C4-2B (cell line): ENCODE measurements at regions not wholly inside any gene's neighbourhood (a gene's known extent, or its start where the extent isn't known, plus 50 kb on each side); places are given as distances from the start of the nearest gene placed in this dataset.

Experiments
- CTCF ChIP-seq: fragments of 450-650 bp; conservative IDR thresholded peaks from 2 replicates; pipeline ENCODE4 v1.5.1; 2017; ENCODE audit warnings: mild to moderate bottlenecking
- ZFX ChIP-seq: fragments of 450-650 bp; IDR thresholded peaks from 2 replicates; pipeline ENCODE4 v1.6.1; 2017

- no peak for TF ChIP-seq CTCF
- TF ChIP-seq ZFX, result no peak
Observed at GRCh38 chr5:82332886-82333615, 54.9 kb upstream of the RPS23 start.
